HCT116 (cell line): ENCODE measurements at regions not wholly inside any gene's neighbourhood (a gene's known extent, or its start where the extent isn't known, plus 50 kb on each side); places are given as distances from the start of the nearest gene placed in this dataset.

Experiments
- CEBPB ChIP-seq: IDR thresholded peaks from 2 replicates; pipeline ENCODE4 v1.6.1; 2012; ENCODE audit warnings: low read depth
- RAD21 ChIP-seq: IDR thresholded peaks from 2 replicates; pipeline ENCODE4 v1.6.1; 2012; ENCODE audit warnings: low read depth, mild to moderate bottlenecking
- TF ChIP-seq, protein P1 (sequence below): IDR thresholded peaks from 2 replicates; pipeline ENCODE4 v1.6.1; 2012

DNA sequence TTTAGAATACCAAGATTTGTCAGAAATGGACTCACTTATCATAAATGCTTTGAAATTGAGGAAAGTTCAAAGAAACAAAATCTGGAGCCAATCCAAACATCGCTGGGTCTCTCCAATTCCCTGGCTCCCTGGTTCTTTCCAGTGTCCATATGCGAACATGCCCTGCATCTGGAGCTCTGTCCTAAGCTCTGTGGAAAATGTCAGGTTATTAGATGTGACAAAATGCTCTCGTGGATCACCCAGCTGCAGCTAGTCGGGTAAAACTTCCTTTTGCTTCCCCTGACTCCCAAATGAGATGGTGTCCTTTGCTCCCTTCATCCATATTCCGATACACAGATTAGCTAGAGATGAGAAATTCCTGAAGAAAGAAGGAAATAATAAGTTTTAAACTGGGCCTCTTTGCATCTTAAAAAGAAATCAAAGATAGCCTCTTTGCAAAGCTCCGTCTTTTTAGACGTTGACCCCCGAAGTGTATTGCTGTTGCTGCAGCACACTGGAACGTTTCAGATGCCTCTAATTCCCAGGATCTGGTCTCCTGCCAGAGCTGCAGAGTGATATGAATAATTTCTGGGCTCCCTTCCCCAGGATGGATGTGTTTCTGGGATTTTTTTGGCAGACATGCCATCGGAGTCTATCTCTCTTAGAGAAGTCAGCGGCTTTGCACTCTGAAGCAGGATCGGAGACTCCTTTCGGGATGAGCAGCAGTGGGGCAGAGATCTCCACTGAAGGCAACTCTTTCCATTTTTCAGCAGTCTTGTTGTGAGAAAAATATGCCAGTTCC is 102.9 kb downstream of the TEX26 start:
- TF ChIP-seq RAD21 (no peak), CEBPB (no peak)
- TF ChIP-seq, protein P1, sequence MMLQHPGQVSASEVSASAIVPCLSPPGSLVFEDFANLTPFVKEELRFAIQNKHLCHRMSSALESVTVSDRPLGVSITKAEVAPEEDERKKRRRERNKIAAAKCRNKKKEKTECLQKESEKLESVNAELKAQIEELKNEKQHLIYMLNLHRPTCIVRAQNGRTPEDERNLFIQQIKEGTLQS: no peak
